ENCODE measurements at regions not wholly inside any gene's neighbourhood (a gene's known extent, or its start where the extent isn't known, plus 50 kb on each side); places are given as distances from the start of the nearest gene placed in this dataset.
"Not testable (repeated sequence)": the region's sequence is repeated elsewhere in the genome, so short reads cannot be mapped to it uniquely, and the experiment has no call there.

DNA sequence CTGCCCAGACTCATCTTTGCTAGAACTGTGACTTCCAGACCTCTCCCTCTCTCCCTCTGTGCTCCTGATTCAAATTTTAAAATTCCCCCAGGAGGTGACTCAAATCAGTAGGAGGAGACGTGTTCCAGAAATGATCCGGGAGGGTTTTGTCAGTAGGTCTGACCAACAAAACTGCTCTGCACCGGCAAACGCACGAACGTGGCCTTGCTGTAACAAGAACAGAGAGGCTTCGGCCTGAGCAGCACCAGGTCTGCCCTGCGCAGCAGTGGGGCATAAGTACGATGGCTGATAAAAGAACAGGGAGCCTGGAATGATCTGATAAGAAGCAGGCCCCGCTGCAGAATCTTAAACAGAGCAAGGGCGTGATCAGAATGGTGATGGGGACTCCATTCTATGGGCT lies 152.7 kb upstream of the AUTS2 start:
- no peaks in the 10 kb centered on the region for H3F3A ChIP-seq (ENCODE audit: insufficient read depth, low read length)
- H3K79me2 ChIP-seq (ENCODE audit: low read length), result no peaks in the 10 kb centered on the region
- no peak overlapping the region for H2AFZ ChIP-seq (ENCODE audit: low read length)
- no peak overlapping the region for H3K4me3 ChIP-seq (ENCODE audit: low read length)
- no peaks in the 10 kb centered on the region for H3K36me3 ChIP-seq (replicated peaks; ENCODE audit: insufficient read depth, low read length)
- H3K9me3 ChIP-seq (replicated peaks; ENCODE audit: insufficient read depth, low read length), result no peaks in the 10 kb centered on the region
- no peaks in the 10 kb centered on the region for H3K4me1 ChIP-seq (ENCODE audit: low read length)
- TF ChIP-seq EZH2 (optimal IDR thresholded peaks at IDR 0.05; ENCODE audit: low read depth, low read length), result no peak
- TF ChIP-seq CTCF (IDR thresholded peaks at IDR 0.05; ENCODE audit: low read length), result no peak
- no peak for TF ChIP-seq EZH2phosphoT487 (IDR thresholded peaks at IDR 0.05; ENCODE audit: low read length)
- no peaks in the 10 kb centered on the region for H3K9me2 ChIP-seq (replicated peaks; ENCODE audit: insufficient read depth, low read length)
- DNase-seq, result no peak
- H3K9ac ChIP-seq (ENCODE audit: low read length), result no peak overlapping the region
- no peaks in the 10 kb centered on the region for H3K27me3 ChIP-seq (replicated peaks; ENCODE audit: insufficient read depth, low read length)
- H4K20me1 ChIP-seq (ENCODE audit: insufficient read depth, low read length), result no peaks in the 10 kb centered on the region
- H3K4me2 ChIP-seq (ENCODE audit: low read depth, low read length), result no peak overlapping the region
- H3K27ac ChIP-seq (ENCODE audit: low read length), result no peak overlapping the region

GRCh38 chr7:69446213-69446612 lies 152.1 kb upstream of the AUTS2 start:
- H3F3A ChIP-seq (ENCODE audit: insufficient read depth, low read length); H3K4me1 ChIP-seq (ENCODE audit: low read length); H3K27ac ChIP-seq (ENCODE audit: low read length); H3K27me3 ChIP-seq (replicated peaks; ENCODE audit: insufficient read depth, low read length); H3K9ac ChIP-seq (ENCODE audit: low read length); H2AFZ ChIP-seq (ENCODE audit: low read length); H3K79me2 ChIP-seq (ENCODE audit: low read length); H4K20me1 ChIP-seq (ENCODE audit: insufficient read depth, low read length); H3K4me2 ChIP-seq (ENCODE audit: low read depth, low read length); H3K9me3 ChIP-seq (replicated peaks; ENCODE audit: insufficient read depth, low read length); H3K36me3 ChIP-seq (replicated peaks; ENCODE audit: insufficient read depth, low read length); DNase-seq; H3K9me2 ChIP-seq (replicated peaks; ENCODE audit: insufficient read depth, low read length); H3K4me3 ChIP-seq (ENCODE audit: low read length): not testable (repeated sequence)

GRCh38 chr7:69448071-69448470 lies 150.2 kb upstream of the AUTS2 start:
- no peaks in the 10 kb centered on the region for H3K27me3 ChIP-seq (replicated peaks; ENCODE audit: insufficient read depth, low read length)
- H3K36me3 ChIP-seq (replicated peaks; ENCODE audit: insufficient read depth, low read length), result no peaks in the 10 kb centered on the region
- H3K79me2 ChIP-seq (ENCODE audit: low read length), result no peaks in the 10 kb centered on the region
- H3K9me2 ChIP-seq (replicated peaks; ENCODE audit: insufficient read depth, low read length), result no peaks in the 10 kb centered on the region
- H3K9ac ChIP-seq (ENCODE audit: low read length), result no peak overlapping the region
- H3K27ac ChIP-seq (ENCODE audit: low read length), result no peak overlapping the region
- H2AFZ ChIP-seq (ENCODE audit: low read length), result no peak overlapping the region
- no peaks in the 10 kb centered on the region for H3K4me1 ChIP-seq (ENCODE audit: low read length)
- H3F3A ChIP-seq (ENCODE audit: insufficient read depth, low read length), result no peaks in the 10 kb centered on the region
- DNase-seq, result no peak
- TF ChIP-seq EZH2phosphoT487 (IDR thresholded peaks at IDR 0.05; ENCODE audit: low read length), result no peak
- no peak for TF ChIP-seq EZH2 (optimal IDR thresholded peaks at IDR 0.05; ENCODE audit: low read depth, low read length)
- no peak for TF ChIP-seq CTCF (IDR thresholded peaks at IDR 0.05; ENCODE audit: low read length)
- no peaks in the 10 kb centered on the region for H3K9me3 ChIP-seq (replicated peaks; ENCODE audit: insufficient read depth, low read length)
- no peak overlapping the region for H3K4me2 ChIP-seq (ENCODE audit: low read depth, low read length)
- H4K20me1 ChIP-seq (ENCODE audit: insufficient read depth, low read length), result no peaks in the 10 kb centered on the region
- no peak overlapping the region for H3K4me3 ChIP-seq (ENCODE audit: low read length)

DNA sequence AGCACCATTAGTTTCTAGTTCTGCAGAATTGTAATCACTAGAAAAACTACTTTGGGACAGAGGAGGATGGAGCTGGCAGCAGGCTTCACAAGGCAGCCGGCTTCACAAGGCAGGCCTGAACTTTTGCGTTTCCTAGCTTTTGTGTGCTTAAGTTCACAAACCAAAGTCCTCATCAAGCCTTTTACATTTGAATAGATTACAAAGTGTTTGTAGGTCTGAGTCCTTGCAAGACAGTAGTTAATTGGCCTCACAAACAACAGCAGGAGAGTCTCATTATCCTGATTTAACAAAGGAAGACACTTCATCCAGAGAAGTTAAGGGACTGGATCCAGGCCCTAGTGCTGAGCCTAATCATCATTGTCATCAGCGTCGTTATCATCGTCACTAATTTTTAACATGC lies 147.8 kb upstream of the AUTS2 start:
- H3K9me2 ChIP-seq (replicated peaks; ENCODE audit: insufficient read depth, low read length), result no peaks in the 10 kb centered on the region
- H3K4me1 ChIP-seq (ENCODE audit: low read length), result no peaks in the 10 kb centered on the region
- H3K27me3 ChIP-seq (replicated peaks; ENCODE audit: insufficient read depth, low read length), result no peaks in the 10 kb centered on the region
- TF ChIP-seq CTCF (IDR thresholded peaks at IDR 0.05; ENCODE audit: low read length) (no peak), EZH2phosphoT487 (IDR thresholded peaks at IDR 0.05; ENCODE audit: low read length) (no peak), EZH2 (optimal IDR thresholded peaks at IDR 0.05; ENCODE audit: low read depth, low read length) (no peak)
- no peak overlapping the region for H3K4me2 ChIP-seq (ENCODE audit: low read depth, low read length)
- no peaks in the 10 kb centered on the region for H3K79me2 ChIP-seq (ENCODE audit: low read length)
- no peak overlapping the region for H3K27ac ChIP-seq (ENCODE audit: low read length)
- H3F3A ChIP-seq (ENCODE audit: insufficient read depth, low read length), result no peaks in the 10 kb centered on the region
- no peak for DNase-seq
- H2AFZ ChIP-seq (ENCODE audit: low read length), result no peak overlapping the region
- no peak overlapping the region for H3K9ac ChIP-seq (ENCODE audit: low read length)
- no peak overlapping the region for H3K4me3 ChIP-seq (ENCODE audit: low read length)
- no peaks in the 10 kb centered on the region for H3K9me3 ChIP-seq (replicated peaks; ENCODE audit: insufficient read depth, low read length)
- H4K20me1 ChIP-seq (ENCODE audit: insufficient read depth, low read length), result no peaks in the 10 kb centered on the region
- H3K36me3 ChIP-seq (replicated peaks; ENCODE audit: insufficient read depth, low read length), result no peaks in the 10 kb centered on the region
